ENCODE measurements at regions not wholly inside any gene's neighbourhood (a gene's known extent, or its start where the extent isn't known, plus 50 kb on each side); places are given as distances from the start of the nearest gene placed in this dataset.

- Histone ChIP-seq H4K20me1 (no peaks in the 10 kb centered on the region), H3K4me2 (no peak overlapping the region), H3K9ac (no peak overlapping the region), H3K9me3 (replicated peaks in 1 of 11) (peaks cover 15 to 38% (median 23%) of the 10 kb centered on the region in 11 experiments), H3K27ac (no peak overlapping the region), H3K4me1 (peaks cover 0 to 4% (median 0%) of the 10 kb centered on the region in 10 experiments; a peak in 1 of 20 replicates), H3K4me3 (no peak overlapping the region), H3K27me3 (no peaks in the 10 kb centered on the region), H3K36me3 (no peaks in the 10 kb centered on the region)
- no peak for TF ChIP-seq Cebpa-rat (IDR thresholded peaks at IDR 0.05)
Observed at GRCh38 chr1:171427852-171428471, 57.4 kb upstream of the PRRC2C start.

- no peak for TF ChIP-seq Cebpa-rat (IDR thresholded peaks at IDR 0.05)
- H4K20me1 ChIP-seq = no peaks in the 10 kb centered on the region
Observed at GRCh38 chr1:171429137-171429536, 56.2 kb upstream of the PRRC2C start.

GRCh38 chr1:171431994-171432393, 53.3 kb upstream of the PRRC2C start:
- Histone ChIP-seq H3K36me3 (no peaks in the 10 kb centered on the region), H3K4me2 (no peak overlapping the region), H3K9ac (no peak overlapping the region), H3K27me3 (no peaks in the 10 kb centered on the region), H4K20me1 (no peaks in the 10 kb centered on the region), H3K9me3 (replicated peaks in 1 of 11) (peaks cover 15 to 33% (median 22%) of the 10 kb centered on the region in 11 experiments), H3K4me3 (no peak overlapping the region), H3K4me1 (peaks cover 0 to 27% (median 14%) of the 10 kb centered on the region in 10 experiments; a peak in 13 of 20 replicates), H3K27ac (no peak overlapping the region)
- TF ChIP-seq Cebpa-rat (IDR thresholded peaks at IDR 0.05) = no peak

More at GRCh38 chr1:171429137-171429536, 56.2 kb upstream of the PRRC2C start:
- Histone ChIP-seq H3K36me3 (no peaks in the 10 kb centered on the region), H3K27me3 (no peaks in the 10 kb centered on the region), H3K4me1 (peaks cover 0 to 7% (median under 1%) of the 10 kb centered on the region in 10 experiments; a peak in 9 of 20 replicates), H3K27ac (no peak overlapping the region), H3K9me3 (replicated peaks in 1 of 11) (peaks cover 15 to 38% (median 23%) of the 10 kb centered on the region in 11 experiments), H3K4me3 (no peak overlapping the region), H3K4me2 (no peak overlapping the region), H3K9ac (no peak overlapping the region)

GRCh38 chr1:171432473-171432872, 52.9 kb upstream of the PRRC2C start:
- Histone ChIP-seq H3K27me3 (no peaks in the 10 kb centered on the region), H3K36me3 (no peaks in the 10 kb centered on the region), H3K27ac (peak overlapping the region in 1 of 11 experiments; percentile 19; a peak in 1 of 22 replicates), H4K20me1 (no peaks in the 10 kb centered on the region), H3K9me3 (replicated peaks in 1 of 11) (peaks cover 15 to 33% (median 22%) of the 10 kb centered on the region in 11 experiments), H3K4me1 (peaks cover 0 to 27% (median 14%) of the 10 kb centered on the region in 10 experiments; a peak in 13 of 20 replicates), H3K4me2 (no peak overlapping the region), H3K9ac (no peak overlapping the region), H3K4me3 (no peak overlapping the region)
- no peak for TF ChIP-seq Cebpa-rat (IDR thresholded peaks at IDR 0.05)

- no peak overlapping the region for H3K9ac ChIP-seq
- no peak overlapping the region for H3K4me3 ChIP-seq
- H3K27me3 ChIP-seq = no peaks in the 10 kb centered on the region
- no peaks in the 10 kb centered on the region for H3K36me3 ChIP-seq
- H3K27ac ChIP-seq = peak overlapping the region in 1 of 11 experiments; percentile 83; a peak in 2 of 22 replicates
- H3K4me1 ChIP-seq = peaks cover 0 to 27% (median 14%) of the 10 kb centered on the region in 10 experiments; a peak in 13 of 20 replicates
- H3K9me3 ChIP-seq (replicated peaks in 1 of 11) = peaks cover 15 to 28% (median 20%) of the 10 kb centered on the region in 11 experiments
- no peak for TF ChIP-seq Cebpa-rat (IDR thresholded peaks at IDR 0.05)
- H3K4me2 ChIP-seq = no peak overlapping the region
- no peaks in the 10 kb centered on the region for H4K20me1 ChIP-seq
Observed at GRCh38 chr1:171433451-171433850, 51.9 kb upstream of the PRRC2C start.

- Histone ChIP-seq H3K4me3 (no peak overlapping the region; a peak in 1 of 20 replicates), H3K9me3 (replicated peaks in 1 of 11) (peaks cover 1 to 16% (median 6%) of the 10 kb centered on the region in 11 experiments; a peak in 19 of 22 replicates), H3K27me3 (no peaks in the 10 kb centered on the region), H4K20me1 (no peaks in the 10 kb centered on the region), H3K36me3 (no peaks in the 10 kb centered on the region), H3K27ac (peak overlapping the region in 10 of 11 experiments; percentile 29 to 83 (median 60); a peak in 18 of 22 replicates), H3K9ac (peak overlapping the region in 5 of 11 experiments; percentile 35 to 61 (median 49); a peak in 8 of 22 replicates), H3K4me1 (peaks cover 0 to 27% (median 14%) of the 10 kb centered on the region in 10 experiments; a peak in 13 of 20 replicates), H3K4me2 (peak overlapping the region in 9 of 11 experiments; percentile 22 to 85 (median 62); a peak in 17 of 22 replicates)
- peak in 4 of 11 experiments; percentile 23 to 74 (median 43); a peak in 4 of 22 replicates for TF ChIP-seq Cebpa-rat (IDR thresholded peaks at IDR 0.05)
Observed at GRCh38 chr1:171434717-171435346, 50.5 kb upstream of the PRRC2C start.
